Cardiac fibroblast (primary cell): ENCODE measurements at regions not wholly inside any gene's neighbourhood (a gene's known extent, or its start where the extent isn't known, plus 50 kb on each side); places are given as distances from the start of the nearest gene placed in this dataset.

ENCODE experiments used
- DNase-seq, 2 donors: peaks; one replicate each; pipeline versions ENCODE4 v3.0.0 to v3.0.0-alpha.2; 2010; ENCODE audit warnings: low read depth in 2 of 2
- H3K4me3 ChIP-seq, 2 donors: replicated peaks in 1 of 2; 1 replicate in 1 of 2; 2 replicates in 1 of 2; pipeline ENCODE4 v1.5.1; 2011; ENCODE audit warnings: low read depth in 2 of 2, low read length in 2 of 2, mild to moderate bottlenecking in 2 of 2, moderate library complexity in 1 of 2
- TF ChIP-seq, protein P1 (sequence below): IDR thresholded peaks from one replicate; pipeline ENCODE4 v1.5.1; 2011; ENCODE audit warnings: low read depth, mild to moderate bottlenecking, low read length, inconsistent platforms

DNA sequence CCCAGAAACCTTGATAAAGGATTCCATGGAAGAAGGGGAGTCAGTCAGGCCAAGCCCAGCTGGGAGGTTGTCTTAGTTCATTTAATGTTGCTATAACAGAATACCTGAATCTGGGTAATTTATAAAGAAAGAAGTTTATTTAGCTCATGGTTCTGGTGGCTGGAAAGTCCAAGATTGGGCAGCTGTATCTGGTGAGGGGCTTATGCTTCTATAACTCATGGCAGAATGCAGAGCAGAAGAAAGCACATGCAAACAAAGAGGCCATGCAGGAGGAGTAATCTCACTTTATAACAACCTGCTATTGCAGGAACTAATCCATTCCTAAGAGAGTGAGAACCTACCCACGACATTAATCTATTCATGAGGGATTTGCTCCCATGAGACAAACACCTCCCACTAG is 54.2 kb upstream of the ANKRD1 start:
- H3K4me3 ChIP-seq: no peak overlapping the region
- TF ChIP-seq, protein P1, sequence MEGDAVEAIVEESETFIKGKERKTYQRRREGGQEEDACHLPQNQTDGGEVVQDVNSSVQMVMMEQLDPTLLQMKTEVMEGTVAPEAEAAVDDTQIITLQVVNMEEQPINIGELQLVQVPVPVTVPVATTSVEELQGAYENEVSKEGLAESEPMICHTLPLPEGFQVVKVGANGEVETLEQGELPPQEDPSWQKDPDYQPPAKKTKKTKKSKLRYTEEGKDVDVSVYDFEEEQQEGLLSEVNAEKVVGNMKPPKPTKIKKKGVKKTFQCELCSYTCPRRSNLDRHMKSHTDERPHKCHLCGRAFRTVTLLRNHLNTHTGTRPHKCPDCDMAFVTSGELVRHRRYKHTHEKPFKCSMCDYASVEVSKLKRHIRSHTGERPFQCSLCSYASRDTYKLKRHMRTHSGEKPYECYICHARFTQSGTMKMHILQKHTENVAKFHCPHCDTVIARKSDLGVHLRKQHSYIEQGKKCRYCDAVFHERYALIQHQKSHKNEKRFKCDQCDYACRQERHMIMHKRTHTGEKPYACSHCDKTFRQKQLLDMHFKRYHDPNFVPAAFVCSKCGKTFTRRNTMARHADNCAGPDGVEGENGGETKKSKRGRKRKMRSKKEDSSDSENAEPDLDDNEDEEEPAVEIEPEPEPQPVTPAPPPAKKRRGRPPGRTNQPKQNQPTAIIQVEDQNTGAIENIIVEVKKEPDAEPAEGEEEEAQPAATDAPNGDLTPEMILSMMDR: no peak
- no peak for DNase-seq

DNA sequence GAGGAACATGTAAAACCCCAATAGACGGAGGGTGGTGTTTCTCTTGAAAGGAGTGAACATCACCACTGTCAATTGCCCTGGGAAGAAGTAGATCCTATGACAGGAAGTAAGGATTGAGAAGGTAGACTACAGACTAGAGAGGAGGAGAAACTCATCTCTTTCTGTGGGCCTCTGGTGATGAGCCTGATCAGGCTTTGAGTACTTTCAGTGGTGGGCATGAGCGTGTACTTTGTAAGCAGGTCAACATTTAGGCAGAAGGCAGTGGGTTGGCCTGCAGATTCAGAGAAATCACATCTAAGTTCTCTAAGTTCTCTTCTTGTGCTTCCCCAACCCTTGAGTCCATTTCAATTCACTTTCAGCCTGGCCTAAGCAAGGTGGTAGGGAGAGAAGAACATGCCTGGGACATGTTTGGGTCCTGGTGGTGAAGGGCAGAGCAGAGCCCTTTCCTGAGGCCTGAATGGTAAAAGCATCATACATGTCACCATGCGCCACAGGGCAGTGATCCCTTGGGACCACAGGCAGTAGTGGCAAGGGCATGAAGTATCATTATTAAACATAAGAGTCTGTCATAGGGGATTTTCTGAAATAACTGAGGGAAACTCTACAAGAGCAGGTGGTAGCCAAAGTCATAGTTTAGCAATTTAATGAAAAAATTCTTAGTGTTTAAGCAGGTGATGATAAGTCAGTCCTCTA is 56.4 kb upstream of the ANKRD1 start:
- TF ChIP-seq, protein P1: no peak
- DNase-seq: no peak
- H3K4me3 ChIP-seq: no peak overlapping the region

GRCh38 chr10:90977855-90978486 is 57.1 kb upstream of the ANKRD1 start:
- DNase-seq: no peak
- H3K4me3 ChIP-seq: no peak overlapping the region
- TF ChIP-seq, protein P1: no peak

DNA sequence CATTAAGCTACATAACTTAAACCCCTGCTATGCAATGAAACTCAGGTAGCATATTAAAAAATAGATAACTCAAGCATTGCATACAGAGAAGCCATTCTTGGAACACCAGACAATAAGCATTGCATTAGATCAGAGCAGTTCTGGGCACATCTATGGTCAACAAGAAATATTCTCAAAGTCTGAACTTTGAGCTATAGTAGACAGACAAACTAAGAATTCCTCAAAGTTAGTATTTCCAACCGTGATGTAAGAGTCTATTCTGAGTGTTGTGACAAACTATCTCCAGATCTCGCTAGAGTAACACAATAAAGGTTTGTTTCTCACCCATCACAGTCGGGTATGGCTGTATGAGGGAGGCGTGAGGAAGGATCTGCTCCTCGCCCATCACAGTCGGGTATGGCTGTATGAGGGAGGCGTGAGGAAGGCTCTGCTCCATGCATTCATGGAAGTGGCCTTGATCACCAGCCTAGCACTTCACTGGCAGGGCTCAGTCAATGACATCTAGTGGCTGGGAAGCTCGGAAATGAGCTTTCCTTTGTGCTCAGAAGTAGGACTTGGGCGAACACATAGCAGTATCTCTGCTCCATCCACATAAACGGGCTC is 61.6 kb upstream of the ANKRD1 start:
- TF ChIP-seq, protein P1: no peak
- DNase-seq: no peak
- H3K4me3 ChIP-seq: no peak overlapping the region

GRCh38 chr10:90983914-90984549 is 63.1 kb upstream of the ANKRD1 start:
- no peak for DNase-seq
- no peak overlapping the region for H3K4me3 ChIP-seq
- TF ChIP-seq, protein P1: no peak

GRCh38 chr10:90984898-90985297 is 64.0 kb upstream of the ANKRD1 start:
- DNase-seq: no peak
- H3K4me3 ChIP-seq: no peak overlapping the region
- TF ChIP-seq, protein P1: no peak
